GM18520 (cell line): ENCODE measurements at regions not wholly inside any gene's neighbourhood (a gene's known extent, or its start where the extent isn't known, plus 50 kb on each side); places are given as distances from the start of the nearest gene placed in this dataset.

Experiments
- ATAC-seq: cut with Tn5 transposase; IDR thresholded peaks from one replicate; pipeline ENCODE4 v1.9.1; 2021; ENCODE audit not compliant: unreplicated experiment

DNA sequence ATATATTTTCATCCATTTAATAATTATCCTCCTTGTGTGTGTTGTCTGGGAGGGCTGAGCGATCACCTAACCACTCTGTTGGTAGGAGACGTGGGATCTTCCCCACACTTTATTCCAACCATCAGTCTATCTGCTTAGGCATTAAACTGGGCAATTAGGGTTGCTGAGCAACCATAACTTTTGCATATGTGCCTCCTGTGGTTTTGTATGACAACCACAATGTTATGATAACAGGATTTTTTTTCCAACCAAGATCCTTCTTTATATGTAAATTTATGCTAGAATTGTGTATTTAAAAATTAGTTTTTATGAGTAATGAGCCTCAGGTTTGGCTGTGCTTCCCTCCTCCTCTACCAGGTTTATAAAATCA is 495.0 kb upstream of the MGMT start:
- no peak for ATAC-seq

DNA sequence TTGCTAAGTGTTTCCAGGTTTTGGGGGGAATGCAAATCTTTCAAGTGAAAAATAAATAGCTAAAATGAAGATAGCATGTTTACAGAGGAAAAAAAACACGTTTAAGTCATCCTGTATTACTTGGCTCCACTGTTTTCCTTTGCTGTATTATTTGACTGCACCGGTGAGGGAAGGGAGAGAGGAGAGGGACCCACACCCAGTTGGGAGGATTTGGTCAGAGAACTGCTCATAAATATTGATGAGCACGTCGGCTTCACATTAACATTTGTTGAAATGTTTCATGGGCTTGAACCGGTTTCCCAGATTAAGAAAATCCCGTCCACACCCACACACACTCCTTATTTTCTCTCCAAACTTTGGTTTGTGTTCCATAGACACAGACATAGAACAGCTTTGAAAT is 493.8 kb upstream of the MGMT start:
- ATAC-seq = no peak

DNA sequence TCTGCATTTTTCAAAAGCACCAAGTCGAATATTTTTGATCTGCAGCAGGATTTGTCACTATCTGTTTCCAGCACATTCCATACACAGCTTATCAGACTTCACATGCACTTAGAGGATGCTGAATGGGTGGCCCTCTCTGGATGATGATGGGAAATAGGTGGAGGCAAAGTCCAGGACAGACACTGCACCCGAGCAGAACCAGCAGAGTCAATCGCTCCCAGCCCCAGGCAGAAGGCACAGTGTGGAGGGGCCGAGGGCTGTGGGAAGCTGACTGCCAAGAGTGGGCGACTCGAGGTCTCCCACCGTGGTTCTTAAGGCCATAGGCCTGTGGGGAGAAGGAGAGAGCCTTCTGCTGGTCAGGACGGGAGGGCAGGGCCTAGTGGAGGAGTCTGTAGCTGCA is 490.2 kb upstream of the MGMT start:
- no peak for ATAC-seq

DNA sequence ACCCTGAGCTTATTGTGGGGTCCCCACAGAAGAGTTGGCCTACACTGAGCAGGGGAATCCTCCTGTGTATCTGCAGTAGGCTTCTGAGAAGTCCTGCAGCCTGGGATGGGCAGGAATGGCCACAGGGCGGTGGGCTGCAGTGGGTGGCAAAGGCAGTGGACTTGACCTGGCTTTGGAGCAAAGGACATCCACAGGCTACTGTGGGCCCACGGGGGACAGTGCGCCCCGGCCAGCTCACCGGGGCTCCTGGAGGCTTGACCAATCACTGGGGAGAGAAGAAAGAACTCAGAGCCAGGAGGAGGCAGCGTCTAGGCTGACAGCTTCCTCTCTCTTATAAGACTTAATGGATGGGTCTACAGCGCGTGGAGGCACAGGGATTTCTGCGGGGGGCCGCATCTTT is 488.8 kb upstream of the MGMT start:
- ATAC-seq = no peak

DNA sequence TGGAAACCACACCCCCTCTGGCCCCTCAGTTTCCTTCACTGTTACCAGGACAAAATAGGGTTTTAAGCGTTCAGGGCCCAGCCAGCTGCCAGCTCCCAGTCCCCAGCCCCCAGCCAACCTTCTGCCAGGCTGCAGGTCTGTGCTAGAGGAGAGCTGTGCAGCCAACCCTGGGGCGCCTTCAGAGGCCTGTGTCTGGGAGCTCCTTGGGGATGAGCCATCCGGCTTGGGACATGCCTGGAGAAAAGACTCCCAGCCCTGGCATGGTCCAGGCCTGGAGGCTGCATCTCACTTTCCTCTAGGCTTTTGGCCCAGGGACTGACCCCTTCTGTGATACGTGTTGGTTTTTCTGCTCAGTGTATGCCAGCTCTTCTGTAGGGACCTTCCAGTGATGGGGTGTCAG is 487.6 kb upstream of the MGMT start:
- ATAC-seq = no peak

DNA sequence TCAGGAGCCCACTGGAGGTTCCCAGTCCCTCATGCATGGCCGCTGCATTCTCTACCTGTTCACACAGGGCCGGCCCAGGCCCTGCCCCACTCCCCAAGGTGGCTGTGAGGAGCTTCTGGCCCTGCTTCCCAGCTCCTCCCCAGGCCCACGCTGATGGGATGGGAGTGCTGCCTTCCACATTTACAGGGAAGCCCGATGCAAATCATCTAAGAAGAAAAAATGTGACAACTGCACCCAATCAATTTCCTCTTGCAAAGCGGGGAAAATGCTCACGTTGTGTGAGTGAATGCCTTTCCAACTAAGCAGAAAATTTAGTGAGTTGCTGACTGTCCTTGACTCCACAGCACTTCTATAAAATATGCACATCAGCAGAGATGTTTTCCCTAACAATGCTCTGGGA is 485.8 kb upstream of the MGMT start:
- ATAC-seq = no peak

DNA sequence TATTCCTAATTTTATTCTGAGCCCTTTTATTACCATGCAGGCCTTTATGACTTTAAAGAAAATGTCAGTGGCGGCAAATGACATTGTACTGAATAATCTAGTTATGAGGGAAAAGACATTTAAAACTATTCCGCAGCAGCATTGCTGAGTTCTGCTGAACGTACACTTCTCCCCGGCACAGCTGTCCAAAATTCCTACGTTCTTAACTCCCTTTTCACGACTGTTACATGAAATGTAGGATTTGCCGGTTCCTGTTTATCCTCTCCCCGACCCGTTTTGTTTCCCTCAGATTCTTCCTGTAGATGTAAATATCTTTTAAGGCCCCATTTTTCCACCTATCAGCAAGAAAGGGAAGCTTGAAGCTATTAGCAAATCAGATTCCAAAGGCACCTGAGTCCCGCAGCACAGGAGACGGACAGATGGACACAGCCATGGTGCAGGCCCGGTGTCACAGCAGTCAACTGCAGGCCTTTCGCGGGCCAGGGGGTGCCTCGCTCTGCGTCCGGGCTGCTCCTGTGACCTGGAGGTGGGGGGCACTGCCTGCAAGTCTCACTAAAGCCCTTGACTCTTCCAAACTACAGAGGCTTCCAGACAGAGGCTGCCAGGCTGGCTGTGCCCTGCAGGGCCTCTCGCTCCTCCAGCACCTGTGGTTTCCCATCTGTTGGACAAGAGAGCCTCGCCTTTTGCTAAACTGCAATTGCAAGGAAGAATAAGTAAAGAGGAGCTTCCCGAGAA is 485.0 kb upstream of the MGMT start:
- no peak for ATAC-seq

DNA sequence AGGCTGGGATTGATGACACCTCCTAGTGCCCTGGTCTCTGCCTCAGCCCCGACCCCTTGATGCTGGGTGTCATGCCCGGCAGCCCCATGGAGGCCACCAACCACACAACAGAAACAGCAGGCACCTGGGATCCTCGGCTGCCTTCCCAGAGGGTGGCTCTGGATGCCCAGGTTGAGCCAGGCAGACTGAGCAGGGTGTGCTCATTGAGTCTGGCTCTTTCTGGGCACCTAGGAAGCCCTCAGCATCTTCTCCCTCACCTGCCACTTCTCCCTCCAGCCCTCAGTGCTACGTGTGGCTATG is 484.5 kb upstream of the MGMT start:
- no peak for ATAC-seq

DNA sequence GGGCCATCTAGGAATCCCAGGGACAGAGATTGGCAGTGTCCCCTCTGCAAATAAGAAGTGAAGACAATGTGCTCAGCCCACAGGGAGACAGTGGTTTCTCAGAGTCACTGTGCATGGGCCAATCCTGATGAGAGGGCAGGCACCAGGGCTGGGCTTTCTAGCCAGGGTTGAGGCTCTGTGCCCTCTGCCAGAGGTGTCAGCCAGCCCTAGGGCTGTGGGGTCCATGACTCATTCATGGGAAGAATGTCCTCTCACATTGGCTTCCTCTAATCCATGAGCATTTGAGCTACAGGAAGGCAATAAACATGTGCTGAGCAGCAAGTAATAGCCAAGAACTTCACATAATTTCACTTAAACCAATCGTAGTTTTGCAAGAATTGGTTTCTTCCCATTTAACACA is 482.0 kb upstream of the MGMT start:
- no peak for ATAC-seq

DNA sequence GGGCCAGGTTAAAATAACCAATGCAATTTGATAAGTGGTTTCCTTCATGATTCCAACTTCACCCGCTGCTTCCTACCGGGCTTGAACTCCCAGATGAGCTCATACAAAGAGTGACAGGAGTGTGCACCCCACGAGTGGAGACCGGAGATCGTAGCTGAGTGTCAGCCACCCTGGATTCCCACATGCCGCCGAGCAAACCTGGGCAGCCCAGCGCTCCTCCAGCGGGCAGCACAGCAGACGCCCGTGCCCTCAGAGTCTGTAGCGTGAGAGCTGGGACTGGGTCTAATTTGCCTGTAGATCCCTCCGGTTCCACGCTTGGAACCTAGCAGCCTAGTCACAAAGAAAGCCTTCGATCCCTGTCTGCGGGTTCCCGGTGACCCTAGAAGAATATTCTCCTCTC is 476.1 kb upstream of the MGMT start:
- ATAC-seq = no peak

DNA sequence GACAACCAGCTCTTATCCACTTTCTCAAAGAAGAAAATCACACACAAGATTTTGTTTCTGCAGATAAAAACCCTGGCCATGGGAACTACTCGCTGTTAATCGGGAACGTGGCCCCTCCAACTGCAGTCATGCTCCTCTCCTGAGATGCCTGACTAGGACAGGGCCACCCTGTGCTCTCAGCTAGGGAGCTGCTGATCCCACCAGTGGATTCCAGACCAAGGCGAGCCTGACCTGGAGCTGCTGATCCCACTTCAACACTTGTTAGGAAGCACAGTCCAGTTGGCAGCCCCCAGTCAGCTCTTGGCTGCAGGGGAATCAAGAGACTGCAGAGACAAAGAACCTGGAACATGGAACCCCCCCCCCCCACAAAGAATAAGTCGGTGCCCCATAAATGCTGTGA is 474.3 kb upstream of the MGMT start:
- ATAC-seq = no peak

DNA sequence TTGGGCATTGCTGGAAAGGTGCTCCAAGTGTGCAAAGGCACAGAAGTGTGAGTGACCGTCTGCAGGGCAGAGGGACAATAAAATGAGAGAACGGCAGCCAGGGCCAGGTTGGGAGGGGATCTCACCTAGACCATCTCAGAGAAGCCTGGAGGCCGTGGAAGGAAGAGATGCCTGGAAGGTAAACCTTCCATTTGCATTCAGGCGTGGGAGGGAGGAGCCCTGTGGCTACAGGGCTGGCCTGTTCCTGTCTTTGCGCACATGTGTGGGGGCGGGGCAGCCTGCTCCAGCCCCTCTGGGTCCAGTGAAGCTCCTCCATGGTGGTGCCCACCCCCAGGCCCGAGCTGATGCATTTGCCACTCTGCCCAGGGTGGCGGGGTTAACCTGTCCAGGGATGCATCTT is 473.6 kb upstream of the MGMT start:
- no peak for ATAC-seq

DNA sequence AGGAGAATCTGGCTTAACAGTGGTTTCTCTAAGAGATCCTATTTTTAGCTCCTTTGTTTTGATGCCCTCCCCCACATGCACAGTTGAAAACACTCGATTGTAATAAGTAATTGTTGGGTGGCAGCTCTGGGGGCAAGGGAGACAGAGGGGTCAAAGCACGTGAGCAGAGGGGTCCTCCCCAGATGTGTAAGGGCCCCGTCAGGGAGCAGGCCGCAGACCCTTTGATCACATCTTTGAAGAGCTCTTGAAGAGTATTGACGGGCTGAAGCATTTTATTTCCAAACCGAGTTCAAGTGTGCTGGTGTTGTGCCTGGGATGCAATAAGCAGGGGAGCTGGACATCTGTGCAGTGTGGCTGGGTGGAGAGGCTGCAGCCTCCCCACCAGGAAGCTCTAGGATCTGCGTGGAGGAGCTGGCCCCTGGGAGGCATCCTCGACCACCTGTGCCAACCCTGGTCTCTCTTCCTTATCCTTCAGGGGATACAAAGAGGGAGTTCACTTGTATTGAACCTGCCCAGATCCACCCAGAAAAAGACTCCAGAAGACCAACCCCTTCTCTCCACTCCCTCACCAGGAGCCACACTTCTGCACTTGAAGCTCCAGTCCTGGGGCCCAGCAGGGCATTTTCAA is 473.0 kb upstream of the MGMT start:
- no peak for ATAC-seq

DNA sequence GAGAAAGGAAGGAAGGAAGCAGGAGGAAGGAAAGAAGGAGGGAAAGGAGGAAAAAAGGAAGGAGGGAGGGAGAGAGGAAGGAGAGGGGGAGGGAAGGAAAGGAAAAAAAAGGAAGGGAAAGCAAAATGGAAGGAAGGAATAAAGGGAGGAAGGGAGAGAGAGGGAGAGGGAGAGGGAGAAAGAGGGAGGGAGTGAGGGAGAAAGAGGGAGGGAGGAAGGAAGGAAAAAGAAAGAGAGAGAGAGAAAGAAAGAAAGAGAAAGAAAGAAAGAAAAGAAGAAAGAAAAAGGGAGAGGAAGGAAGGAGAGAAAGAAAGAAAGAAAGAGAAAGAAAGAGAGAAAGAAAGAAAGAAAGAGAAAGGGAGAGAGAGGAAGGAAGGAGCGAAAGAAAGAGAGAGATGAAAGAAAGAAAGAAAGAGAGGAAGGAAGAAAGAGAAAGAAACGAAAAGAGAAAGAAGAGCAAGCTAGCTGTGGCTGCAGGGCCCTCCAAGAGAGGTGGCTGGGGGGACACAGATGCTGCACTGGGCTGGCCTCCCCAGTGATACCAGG is 472.4 kb upstream of the MGMT start:
- ATAC-seq = no peak

DNA sequence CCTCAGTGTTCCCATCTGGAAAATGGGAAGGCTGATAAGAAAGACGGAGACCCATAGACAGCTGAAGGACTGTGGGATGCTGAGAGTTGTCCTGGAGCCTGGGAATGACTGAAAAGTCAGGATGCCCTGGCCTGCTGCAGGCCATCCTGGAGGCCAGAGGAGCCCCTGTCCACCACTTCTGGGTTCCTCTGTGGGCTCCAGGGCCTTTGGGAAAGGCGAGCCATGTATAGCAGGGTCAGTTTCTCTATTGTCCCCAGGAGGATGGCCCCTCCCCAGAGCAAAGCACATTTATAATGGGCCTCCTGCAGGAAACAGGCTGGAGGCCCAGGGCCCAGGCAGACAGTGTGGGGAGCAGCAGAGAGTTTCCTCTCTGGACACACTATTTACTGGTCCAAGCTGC is 471.4 kb upstream of the MGMT start:
- ATAC-seq = no peak

DNA sequence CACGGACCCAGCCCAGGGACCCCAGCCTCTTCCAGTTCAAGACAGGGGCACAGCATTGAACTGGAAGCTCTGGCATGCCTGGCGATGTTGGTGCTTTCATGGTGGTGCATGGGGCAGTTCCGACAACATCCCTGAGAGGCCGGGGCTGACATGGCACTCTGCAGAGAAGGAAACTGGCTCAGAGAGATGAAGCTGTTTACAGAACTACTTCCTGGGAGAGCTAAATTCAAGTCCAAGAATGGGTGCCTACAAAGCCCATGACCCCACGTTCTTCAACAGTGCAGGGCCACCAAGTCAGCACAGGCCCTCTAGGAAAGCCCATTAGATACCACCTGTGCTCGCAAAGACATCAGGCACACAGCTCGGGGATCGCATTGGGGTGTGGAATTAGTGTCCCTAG is 470.9 kb upstream of the MGMT start:
- ATAC-seq = no peak

DNA sequence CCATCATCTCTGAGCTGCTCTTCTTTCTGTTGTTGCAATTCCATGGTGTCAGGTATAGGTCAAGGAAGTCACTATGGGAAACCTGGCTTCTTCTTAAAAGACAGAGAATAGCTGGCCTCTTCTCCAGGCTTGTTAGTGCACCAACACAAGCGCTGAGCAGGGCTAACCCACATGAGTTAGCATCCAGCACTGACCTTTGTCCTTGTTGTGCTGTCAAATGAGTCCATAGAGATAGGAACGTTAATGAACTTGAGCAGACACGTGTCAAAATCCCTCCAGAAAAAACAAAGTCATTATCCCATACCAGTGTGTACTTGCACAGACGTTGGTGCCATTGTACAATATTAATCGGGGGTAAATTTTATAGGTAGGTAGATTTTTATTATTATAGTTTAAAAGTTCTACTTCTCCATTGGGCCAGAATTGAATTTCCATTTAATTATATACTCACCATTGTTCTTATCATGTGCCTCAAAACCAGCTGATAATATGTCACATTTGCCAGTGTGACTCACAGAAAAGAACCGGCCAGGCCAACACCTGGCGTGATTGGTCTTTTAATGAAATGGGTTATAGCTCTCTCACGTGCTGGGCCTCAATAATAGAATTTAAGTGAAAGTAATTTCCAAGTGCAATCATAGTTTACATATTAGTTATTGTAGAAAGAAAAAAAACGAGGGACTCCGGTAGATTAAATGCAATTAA is 468.8 kb upstream of the MGMT start:
- no peak for ATAC-seq

DNA sequence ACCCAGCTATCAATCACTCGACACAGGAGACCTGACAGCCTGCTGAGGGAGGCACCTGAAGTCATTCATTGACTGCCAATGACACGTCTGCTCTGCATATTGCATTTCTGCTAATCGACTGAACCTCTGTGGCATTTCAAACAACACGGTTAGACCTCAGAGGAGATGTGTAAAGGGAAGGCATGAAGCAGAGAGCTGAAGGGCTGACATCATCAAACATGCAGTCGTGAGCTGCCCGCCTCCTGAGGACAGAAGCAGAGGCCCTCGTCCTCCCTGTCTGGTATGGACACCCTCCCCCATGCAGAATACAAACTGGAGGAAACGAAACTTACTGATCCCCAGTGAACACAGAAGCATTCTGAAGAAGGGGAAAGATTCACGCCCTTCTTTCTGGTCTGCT is 462.6 kb upstream of the MGMT start:
- no peak for ATAC-seq

DNA sequence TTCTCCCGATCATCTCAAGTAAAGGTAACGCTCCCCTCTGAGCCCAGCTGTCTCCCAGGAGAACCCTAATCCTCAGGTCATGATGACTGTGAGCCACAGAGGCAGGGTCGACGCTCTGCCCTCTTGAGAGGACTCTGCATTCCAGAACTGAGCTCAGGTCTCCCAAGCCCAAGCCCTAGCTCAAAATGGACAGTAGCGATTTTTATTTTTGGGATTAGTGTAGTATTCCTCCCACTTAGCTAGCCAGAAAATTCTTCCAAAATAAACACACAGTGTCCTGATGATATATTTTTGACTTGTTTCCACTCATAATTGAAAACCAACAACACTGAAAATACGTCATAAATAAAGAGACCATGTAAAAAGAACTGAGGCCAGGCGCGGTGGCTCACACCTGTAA is 462.0 kb upstream of the MGMT start:
- ATAC-seq = no peak

DNA sequence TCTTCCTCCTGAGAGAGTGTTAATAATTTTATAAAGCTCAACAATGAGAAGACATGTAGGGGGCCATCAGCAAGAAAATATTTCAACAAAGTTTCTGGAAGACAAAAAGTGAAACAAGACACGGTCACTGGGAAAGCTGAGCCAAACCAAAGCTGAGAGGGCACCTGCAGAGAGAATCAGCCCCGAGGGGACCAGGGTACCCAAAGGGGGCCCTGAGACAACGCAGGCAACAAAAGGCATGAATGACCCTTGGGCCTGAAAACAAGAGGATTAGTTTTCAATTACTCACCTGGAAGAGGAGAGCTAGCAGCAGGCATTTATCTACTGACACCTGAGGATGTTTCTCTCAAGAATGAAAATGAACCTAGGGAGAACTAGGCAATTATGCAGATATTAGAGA is 461.2 kb upstream of the MGMT start:
- ATAC-seq = no peak

DNA sequence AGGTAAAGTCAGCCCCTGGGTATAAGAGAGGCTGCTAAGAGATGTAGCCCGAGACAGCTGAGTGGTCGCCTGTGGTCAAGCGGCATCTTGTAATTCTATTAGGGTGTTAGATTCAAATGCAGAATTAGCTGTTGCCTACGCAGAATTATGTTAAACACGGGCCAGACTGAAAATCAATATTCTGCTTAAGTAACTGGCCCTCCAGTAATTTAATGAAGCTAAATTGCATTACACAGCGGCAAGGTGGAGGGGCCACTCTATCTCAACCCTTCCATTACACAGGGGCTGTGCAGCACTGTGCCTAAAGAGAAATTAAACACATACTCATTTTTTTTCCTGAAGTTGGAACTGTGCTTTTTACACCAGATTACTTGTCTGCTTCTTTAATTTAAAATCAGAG is 448.5 kb upstream of the MGMT start:
- ATAC-seq = no peak

DNA sequence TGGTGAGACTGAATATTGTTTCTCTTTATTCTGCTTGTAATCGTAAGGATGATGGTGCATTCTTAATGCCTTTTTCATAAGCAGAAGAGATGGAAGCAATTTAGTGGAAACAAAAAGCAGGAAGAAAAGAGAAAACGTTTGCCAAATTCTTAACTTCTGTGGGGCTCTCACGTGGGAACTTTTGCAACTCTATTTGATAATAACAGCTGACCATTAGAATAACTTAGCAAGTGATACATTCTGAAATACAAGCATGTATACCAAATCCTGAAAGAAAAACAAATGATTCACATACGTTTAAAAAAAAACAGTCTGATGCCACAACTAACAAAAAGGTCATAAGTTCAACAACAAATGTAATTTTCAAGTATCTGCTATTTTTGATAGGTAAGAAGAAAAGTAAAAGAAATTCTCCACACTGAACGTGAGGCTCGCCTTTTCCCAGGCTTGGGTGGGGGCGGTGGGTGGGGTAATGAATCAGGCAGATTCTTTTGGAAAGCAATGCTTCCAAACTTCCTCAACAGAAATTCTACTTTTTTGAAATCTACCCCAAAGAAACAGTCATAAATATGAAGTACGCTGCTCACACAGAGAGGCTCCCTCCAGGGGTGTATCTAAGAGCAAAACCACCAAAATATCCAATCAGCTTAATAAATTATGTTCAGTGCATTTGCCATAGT is 446.2 kb upstream of the MGMT start:
- no peak for ATAC-seq
